Activated CD8-positive, alpha-beta memory T cell treated with anti-CD3 and anti-CD28 coated beads, Interleukin-2, amount 50 U/mL, for 1 hour (primary cell): ENCODE measurements at regions not wholly inside any gene's neighbourhood (a gene's known extent, or its start where the extent isn't known, plus 50 kb on each side); places are given as distances from the start of the nearest gene placed in this dataset.

Experiments used
- DNase-seq: peaks from one replicate; pipeline ENCODE4 v3.0.0-alpha.2; 2020; ENCODE audit errors: extremely low read depth

- DNase-seq: no peak
Measured at GRCh38 chr6:105966481-105966880, 119.7 kb upstream of the PRDM1 start.

GRCh38 chr6:105964979-105965760 lies 121.0 kb upstream of the PRDM1 start:
- DNase-seq: no peak

GRCh38 chr6:105954148-105954547 lies 132.0 kb upstream of the PRDM1 start:
- no peak for DNase-seq

GRCh38 chr6:105952772-105953690 lies 133.1 kb upstream of the PRDM1 start:
- DNase-seq: no peak

GRCh38 chr6:105952326-105952725 lies 133.8 kb upstream of the PRDM1 start:
- no peak for DNase-seq

GRCh38 chr6:105951322-105951721 lies 134.8 kb upstream of the PRDM1 start:
- DNase-seq: no peak

- DNase-seq: no peak
Measured at GRCh38 chr6:105949869-105950268, 136.3 kb upstream of the PRDM1 start.

- DNase-seq: no peak
Measured at GRCh38 chr6:105943514-105943913, 142.6 kb upstream of the PRDM1 start.

GRCh38 chr6:105941621-105942412 lies 144.3 kb upstream of the PRDM1 start:
- DNase-seq: no peak

- no peak for DNase-seq
Measured at GRCh38 chr6:105940990-105941389, 145.1 kb upstream of the PRDM1 start.

- DNase-seq: no peak
Measured at GRCh38 chr6:105936972-105937371, 149.2 kb upstream of the PRDM1 start.

- DNase-seq: no peak
Measured at GRCh38 chr6:105935416-105935815, 150.7 kb upstream of the PRDM1 start.

- no peak for DNase-seq
Measured at GRCh38 chr6:105934708-105935107, 151.4 kb upstream of the PRDM1 start.

- DNase-seq: no peak
Measured at GRCh38 chr6:105932440-105932839, 153.7 kb upstream of the PRDM1 start.

- no peak for DNase-seq
Measured at GRCh38 chr6:105929626-105930025, 156.5 kb upstream of the PRDM1 start.

- no peak for DNase-seq
Measured at GRCh38 chr6:105926318-105926717, 159.8 kb upstream of the PRDM1 start.

- no peak for DNase-seq
Measured at GRCh38 chr6:105925706-105926105, 160.4 kb upstream of the PRDM1 start.

GRCh38 chr6:105921781-105922180 lies 164.4 kb upstream of the PRDM1 start:
- DNase-seq: no peak

- no peak for DNase-seq
Measured at GRCh38 chr6:105920071-105920470, 166.1 kb upstream of the PRDM1 start.

- no peak for DNase-seq
Measured at GRCh38 chr6:105917038-105917695, 169.0 kb upstream of the PRDM1 start.

GRCh38 chr6:105911106-105911629 lies 175.0 kb upstream of the PRDM1 start:
- DNase-seq: no peak
